NCI-H748 treated with DMSO at 0.1 percent for 48 hours (cell line): ENCODE measurements at regions not wholly inside any gene's neighbourhood (a gene's known extent, or its start where the extent isn't known, plus 50 kb on each side); places are given as distances from the start of the nearest gene placed in this dataset.

Experiments
- DNase-seq: peaks from one replicate; lab custom pipeline; 2025; lab: John Stamatoyannopoulos, UW

DNA sequence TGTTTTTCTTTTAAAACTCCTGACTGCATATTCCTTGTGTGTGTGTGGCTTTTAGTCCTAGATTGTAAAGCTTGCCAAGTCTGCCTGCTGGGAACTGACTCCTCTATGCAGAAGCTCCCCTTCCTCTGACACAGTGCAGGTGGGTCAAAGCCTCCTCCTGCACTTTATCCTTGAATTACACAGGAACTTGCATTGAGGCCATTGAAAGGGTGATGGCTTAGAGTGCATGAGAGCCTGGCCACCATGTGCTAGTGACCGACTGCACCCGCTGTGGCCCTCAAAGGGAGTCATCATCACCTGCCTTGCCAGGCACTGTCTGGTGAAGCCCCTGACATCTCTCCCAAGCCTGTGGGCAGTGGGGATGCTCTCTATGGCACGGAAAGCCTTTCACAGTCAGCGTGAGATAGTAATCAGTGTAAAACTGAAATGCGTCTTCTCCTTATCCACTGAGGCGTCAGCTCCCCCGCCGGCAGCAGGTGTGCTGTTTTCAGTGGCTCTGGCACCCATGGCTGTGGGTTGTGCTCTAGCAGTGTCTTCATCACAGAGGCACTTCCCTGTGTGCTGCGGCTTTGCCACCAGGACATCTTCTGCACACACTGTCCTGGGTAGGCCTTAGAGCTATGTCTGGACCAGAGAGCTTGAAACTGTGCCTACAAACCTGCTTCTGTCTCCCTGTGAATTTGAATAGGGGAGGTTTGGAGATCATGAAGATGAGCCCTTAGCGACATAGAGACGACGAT lies 87.9 kb downstream of the THBS2 start:
- DNase-seq = no peak

DNA sequence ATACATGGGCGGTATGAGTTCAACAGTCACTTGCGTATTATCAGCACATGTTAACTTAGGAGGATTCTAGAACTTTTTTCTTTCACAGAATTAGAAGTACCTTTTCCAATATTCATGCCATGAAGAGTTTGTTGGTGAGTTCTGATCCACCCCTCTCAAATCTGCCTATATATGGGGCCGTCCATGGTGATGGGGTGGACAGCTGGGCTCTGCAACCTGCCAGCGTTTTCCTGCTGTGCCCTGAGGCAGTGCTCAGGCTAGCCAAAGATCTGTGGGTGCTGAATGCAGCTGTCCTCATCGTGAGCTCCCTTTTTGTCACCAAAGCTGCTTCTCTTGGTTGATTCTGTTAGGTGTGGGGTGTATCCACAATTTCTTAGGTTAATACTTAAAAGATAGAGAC lies 88.7 kb downstream of the THBS2 start:
- no peak for DNase-seq

DNA sequence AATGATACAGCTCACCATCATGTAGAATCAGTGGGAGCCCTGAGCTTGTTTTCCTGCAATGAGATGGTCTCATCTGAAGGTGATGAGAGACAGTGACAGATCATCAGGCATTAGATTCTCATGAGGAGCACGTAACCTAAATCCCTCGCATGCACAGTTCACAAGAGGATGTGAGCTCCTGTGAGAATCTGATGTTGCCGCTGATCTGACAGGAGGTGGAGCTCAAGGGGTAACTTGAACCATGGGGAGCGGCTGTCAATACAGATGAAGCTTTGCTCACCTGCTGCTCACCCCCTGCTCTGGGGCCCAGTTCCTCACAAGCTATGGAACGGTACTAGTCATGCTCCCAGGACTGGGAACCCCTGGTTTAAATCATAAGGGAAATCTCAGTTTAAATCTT lies 89.2 kb downstream of the THBS2 start:
- no peak for DNase-seq

DNA sequence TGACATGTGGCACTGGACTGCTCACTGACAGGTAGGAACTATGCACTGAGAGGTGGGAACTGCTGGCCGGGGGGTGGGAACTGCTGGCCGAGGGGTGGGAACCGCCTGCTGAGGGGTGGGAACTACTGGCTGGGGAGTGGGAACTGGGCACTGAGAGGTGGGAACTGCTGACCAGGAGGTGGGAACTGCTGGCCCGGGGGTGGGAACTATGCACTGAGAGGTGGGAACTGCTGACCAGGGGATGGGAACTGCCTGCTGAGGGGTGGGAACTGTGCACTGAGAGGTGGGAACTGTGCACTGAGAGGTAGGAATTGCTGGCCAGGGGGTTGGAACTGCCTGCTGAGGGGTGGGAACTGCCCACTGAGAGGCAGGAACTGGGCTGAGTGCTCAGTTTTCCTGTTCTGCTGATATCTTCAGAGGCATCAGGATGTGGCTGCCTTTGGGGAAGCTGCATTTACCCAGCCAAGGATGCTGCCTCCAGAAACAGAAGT lies 90.2 kb downstream of the THBS2 start:
- DNase-seq = no peak

DNA sequence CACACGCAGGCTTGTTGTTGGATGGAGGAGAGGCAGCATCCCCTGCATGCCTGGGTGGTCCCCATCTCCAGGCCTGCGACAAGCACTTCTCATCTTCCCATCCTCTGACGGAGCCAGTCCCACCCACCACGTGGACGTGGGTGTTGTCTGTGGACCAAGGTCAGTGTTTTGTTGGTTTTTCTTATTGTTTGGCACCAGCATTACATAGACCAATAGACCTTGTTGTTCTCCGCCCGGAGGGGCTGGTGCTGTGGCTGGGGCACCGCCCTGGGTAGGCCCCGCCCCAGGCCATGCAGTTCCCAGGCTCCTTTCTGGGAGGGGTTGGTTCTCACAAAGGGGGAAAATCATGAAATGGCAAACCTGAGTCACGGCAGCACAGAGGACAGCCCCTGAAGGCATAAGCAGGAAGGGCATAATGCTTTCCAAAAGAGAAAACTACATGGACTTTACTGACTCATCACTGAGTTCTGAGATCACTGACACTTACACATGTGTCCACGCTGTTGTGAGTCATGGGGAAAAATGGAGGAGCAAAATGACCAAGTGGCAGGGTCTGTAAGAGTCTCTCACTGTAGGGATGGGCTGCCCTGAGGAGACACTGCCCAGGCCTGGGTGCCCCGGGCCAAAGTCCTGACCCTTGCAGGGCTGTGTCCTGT lies 90.8 kb downstream of the THBS2 start:
- DNase-seq = no peak

DNA sequence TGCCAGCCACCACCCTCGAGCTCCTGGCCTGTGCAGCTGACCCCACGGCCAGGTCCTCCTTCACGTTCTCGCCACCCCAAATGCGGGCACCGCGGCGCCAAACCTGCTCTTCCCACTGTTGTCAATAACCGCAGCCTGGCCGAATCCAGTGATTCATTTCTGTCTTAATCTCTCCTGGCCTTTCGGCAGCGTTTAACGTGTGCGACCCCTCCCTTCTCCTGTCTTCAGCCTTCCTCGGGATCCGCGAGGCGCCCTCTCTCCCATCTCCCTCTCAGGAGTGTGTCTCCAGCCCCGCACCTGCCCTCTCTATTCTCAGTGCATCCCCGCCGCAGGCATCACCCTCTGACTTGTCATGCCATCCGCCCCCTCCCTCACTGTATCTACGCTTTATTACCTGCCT lies 91.4 kb downstream of the THBS2 start:
- no peak for DNase-seq

DNA sequence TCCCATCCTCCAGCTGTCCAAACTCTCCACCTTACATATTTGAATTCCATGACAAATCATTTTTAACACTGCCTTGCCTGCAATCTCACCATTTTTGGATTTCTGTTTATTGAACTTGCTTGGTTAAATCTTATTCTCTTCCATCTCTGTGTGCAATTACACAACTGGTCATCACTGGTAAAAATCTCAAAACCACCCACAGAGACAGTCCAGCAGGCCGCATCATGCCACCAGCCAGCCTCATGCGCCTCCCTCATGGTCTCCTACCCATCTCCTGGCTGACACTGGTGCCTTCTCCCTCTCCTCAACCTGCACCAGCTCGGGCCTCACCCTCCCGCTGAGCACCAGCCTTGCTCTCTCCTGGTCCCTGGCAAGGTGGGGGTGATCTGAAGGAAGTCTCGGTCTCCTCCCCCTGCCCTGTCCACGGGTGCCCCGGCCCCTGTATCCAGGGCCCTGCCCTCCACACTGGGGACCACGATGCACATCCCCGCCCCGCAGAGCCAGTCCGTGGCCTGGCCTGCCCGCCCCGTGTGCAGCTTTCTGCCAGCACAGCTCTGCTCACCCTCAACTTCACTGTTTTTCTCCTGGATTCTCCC lies 92.0 kb downstream of the THBS2 start:
- DNase-seq = no peak

DNA sequence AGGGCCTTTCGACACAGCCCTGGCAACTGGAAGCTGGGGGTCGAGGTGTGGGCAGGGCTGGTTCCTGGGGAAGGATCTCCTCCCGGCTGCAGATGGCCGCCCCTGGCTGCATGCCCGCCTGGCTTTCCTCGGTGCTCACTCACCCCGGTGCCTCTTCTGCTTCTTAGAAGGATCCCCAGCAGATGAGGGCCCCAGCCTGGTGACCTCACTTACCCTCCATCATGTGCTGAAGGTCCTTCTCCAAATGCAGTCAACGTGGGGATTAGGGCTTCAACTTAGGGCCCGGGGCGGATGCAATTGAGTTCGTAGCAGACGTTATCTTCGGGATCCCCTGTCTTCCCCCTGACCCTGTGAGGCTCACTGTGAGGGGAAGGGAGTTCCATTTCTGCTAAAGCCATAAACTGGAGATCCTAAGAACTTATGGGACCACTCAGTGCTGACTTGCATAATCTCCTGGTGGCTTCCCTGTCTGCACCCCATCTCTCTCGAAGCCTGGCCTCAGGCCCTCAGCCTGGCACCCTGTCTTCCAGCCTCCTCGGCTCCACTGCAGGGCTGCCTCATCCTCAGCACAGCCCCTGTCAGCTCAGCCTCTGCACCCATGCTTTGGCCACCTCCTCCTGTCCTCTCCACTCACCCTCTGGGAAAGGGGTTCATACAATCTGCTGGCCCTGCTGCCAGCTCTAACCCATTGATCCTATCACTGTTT lies 92.6 kb downstream of the THBS2 start:
- DNase-seq = no peak

DNA sequence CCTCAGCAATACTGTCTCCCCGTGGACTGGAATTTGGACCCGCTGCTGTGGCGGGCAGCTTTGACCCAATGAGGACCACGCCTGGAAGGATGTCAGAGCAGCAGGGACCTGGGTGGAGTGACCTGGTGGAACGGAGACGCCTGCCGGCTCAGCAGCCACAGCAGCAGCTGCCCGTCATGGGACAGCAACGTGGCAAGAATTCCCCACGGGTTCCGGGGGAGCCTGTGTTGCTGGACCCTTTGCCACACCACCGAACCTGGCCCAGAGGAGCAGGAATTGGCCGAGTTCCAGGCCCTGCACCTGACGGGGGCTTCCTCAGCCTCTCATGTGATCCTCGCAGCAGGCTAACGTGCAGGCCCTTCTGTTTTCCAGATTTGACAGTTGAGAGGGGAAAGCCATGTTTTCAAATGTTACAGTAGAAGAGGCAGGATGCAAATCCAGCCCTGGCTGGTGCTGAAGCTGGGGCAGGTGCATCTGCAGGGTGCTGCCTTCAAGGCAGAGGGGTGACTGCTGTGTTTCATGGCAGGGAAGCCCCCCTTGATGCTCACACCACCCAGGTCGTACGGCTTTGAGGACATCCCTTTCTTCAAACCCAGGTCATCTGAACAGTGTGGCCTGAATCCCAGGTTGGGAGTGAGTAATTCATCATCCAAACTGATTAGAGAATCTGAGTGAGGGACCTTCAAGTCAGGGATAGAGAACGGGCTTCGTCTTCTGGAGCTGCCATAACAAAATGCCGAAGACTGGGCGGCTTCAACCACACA lies 93.4 kb downstream of the THBS2 start:
- no peak for DNase-seq

DNA sequence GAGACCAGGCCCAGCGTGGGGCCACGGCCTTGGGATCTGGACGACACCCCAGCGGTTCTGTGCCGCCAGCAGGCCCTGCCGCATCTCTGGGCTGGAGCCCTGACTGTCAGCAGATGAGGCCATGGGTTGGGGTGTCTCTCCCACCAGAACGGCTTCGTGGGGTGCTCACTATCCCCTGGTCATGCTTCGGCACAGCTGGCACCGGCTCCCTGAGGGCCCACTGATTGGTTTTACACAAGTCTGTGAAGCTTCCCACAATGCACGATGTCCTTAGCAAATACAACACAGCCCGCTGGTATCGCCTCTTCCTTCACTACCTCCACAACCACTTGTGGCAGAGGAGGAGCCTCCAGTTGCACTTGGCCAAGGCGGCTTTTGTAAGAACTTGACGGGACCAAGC lies 94.3 kb downstream of the THBS2 start:
- DNase-seq = no peak

DNA sequence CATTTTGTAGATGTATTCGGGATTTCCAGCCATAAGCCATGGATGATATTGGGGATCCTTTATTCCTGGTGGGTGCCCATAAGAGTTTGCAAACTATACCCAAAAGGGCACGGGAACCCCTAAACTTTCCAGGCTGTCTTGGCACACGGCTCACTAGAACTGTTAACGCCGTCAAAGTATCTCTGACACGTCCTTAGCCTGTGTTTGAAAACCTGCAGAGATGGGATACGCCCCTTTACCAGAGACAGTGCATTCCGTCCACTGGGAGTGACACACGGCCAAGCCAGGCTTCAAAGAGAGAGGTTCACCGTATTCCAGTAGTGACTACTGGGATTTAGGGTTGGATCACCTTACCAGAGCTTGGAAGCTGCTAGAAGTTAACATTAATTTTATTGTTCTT lies 95.0 kb downstream of the THBS2 start:
- DNase-seq = no peak

DNA sequence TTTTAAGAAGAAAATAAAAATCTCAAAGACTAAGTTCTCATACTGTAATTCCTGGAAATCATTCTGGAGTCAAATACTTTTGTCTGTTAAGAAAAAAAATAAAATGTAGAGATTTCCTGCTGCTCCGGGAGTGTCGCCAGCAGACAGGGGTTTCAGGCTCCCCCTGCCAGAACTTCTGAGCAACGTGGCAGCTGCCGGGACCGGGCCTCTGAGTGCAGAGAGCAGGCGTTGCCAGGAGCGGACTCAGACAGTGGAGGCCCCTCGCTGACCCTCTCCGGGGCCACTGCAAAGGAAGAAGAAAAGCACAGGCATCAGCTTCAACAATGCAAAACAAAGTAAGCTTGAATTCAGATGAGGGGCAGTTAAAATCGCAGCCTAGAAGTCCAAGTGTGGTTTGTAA lies 95.5 kb downstream of the THBS2 start:
- no peak for DNase-seq

DNA sequence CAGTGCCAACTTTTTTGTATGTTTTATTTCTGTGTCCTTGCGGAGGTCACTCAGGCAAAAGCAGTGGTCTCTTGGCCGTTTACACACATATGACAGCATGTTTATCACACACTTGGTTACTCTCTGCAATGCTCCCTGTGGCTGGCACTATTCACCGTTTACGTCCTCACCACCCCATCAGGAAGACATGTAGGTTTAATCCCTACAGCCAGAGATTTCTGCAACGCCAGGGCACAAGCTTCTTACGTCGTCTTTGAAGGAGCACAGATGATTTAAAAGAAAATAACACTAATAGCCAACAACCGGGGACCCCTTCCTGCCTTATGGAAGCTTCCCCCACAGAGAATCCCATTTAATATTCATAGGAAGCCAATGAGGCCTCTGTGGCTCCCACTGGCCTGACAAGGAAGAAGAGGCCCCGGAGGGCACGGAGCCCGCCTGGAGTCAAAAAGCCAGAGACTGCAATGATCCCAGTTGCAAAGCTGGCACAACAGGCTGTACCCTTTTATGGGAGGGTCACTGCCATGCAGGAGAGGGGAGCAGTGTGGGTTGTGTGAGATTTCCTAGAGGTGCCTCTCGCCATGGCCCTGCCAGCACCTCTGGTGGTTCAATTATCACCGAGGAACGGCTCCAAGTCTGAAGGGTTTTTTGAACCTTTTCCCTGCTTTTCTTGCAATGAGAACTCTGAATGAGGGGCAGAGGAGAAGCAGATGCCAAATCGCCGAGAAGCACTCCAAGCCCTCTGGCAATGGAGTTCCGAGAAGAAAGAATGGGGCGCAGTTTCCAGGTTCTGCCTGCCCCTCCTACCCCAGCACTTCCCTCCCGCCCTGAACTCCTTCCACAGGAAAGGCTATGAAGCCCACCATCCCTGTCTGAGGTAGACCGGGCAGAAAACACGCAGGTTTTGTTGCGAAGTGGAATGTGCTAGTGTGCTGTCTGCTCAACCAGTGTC lies 96.2 kb downstream of the THBS2 start:
- DNase-seq = no peak

DNA sequence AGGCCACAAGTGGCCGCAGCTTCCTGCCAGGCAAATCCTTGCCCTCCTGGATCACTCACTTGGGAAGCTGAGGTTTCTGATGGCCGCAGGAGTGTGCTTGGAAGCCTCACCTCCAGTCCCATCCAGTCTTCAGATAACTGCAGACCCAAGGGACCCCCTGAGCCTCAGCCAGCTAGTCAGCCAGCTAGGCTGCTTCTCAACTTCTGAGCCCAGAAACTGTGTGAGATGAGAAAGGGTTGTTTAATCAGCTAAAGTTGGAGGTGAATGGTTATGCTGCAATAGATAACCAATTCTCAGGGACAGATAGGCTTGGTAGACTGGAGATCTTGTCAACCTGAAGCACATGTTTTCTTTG lies 96.9 kb downstream of the THBS2 start:
- DNase-seq = no peak

DNA sequence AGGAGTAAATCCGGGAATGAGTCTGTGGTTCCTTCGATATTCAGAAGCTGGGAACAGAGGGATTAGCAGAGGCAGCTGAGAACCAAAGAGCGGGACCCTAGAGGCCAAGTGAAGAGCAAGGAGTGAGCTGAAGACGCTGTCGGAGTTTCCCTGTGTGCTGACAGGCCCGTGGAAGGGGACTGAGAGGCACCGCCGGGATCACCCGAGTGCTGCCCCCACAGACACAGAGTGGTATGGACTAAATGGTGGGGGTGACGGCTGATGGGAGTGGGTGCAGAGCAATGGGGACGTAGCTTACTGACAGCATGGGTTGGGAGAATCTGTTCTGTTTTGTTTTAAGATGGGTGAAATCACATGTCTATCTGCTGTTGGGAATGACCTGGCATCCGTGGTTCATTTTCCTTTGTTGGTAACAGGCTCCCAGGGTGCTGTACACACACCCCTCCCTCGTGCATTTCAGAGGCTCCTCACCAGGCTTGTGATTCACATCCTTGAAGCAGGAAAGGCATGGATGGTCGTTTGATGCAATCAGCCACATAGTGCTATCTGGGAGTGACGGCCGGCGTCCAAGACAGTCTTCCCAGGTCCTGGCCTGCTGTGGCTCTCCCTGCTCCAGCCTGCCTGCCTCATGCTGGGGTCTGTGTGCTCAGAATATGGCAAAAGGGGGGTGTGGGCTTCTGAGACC lies 97.4 kb downstream of the THBS2 start:
- no peak for DNase-seq

DNA sequence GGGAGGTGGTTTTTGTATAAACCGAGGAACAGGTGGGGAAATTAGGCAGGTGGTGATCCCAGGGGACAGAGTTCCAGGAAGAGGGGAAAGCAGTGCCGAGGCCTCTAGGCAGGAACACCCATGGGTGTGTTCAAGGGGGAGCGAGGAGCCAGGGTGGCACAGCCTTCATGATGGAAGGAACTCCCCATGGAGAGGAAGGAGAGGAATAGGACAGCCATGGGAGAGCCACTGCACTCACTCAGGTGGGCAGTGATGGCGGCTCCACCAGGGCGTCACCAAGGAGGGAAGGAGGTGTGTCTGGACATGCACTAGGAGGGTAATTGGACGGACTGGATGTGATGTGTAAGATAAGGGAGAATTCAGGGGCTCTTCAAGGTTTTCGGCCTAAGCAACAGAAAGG lies 98.2 kb downstream of the THBS2 start:
- DNase-seq = no peak

DNA sequence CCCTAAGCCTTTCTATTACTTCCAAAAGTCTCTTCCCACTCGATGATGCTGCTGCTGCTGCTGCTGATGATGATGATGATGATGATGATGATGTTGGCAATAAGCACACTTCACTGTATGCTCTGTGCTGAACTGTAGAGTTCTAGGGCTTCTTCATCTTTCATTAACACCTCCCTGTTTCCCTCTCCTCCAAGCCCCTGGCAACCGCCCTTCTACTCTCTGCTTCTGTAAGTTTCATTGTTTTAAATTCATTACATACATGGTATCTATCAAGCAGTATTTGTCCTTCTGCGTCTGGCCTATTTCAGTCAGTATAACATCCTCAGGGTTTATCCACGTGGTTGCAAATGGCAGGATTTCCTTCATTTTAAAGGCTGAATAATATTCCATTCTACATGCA lies 100.2 kb downstream of the THBS2 start:
- no peak for DNase-seq

DNA sequence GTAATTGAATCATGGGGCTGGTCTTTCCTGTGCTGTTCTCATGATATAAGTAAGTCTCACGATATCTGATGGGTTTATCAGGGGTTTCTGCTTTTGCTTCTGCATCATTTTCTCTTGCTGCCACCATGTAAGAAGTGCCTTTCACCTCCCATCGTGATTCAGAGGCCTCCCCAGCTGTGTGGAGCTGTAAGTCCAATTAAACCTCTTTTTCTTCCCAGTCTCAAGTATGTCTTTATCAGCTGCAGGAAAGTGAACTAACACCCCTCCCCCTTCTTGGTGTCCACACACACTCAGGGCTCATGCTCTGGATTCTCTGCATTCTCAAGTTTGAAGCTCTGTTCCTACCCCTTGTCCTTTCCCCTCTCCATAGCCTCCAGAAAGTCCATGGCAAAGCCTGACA lies 107.1 kb downstream of the THBS2 start:
- no peak for DNase-seq

DNA sequence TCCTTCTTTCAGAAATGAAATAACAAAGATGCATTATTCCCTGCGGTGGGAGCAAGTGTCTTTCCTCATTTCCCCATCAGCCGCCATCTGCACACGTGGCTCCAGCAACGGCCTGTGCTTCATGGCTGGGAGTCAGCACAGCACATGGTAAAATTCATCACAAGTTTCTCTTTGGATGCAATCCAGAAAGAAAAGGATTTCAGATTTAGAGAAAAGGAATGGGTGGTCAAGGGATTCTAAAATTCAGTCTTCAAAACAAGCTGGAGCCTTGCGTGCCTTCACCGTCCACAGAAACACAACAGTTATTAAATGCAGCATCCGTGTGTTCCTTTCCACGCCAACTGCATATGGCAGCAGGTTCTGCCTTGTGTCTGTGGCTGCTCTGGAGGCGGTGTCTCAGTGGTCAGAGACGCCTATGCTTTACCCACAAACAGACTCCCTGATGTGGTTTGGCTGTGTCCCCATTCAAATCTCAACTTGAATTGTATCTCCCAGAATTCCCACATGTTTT lies 107.6 kb downstream of the THBS2 start:
- no peak for DNase-seq

DNA sequence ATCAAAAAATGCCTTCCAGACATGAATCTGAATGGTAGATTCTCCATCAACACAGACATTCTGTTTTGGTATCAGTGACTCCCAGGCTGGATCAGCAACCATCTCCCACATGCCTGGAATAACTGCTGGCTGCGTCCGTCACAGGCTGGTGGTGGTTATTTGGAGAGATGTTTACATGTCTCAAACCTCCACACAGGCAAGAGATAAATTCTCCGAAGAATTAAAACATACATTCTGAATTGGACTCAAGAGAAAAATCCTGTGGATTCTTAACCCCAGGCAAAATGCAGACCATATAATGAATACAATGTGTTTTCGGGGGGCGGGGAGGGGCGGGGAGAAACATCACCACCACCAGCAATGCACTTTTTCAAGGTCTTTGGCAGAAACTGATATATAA lies 108.2 kb downstream of the THBS2 start:
- no peak for DNase-seq
